Erythroblast (primary cell): ENCODE measurements at regions not wholly inside any gene's neighbourhood (a gene's known extent, or its start where the extent isn't known, plus 50 kb on each side); places are given as distances from the start of the nearest gene placed in this dataset.

Source experiments
- GATA1 ChIP-seq: IDR thresholded peaks from 2 replicates; pipeline ENCODE4 v1.6.1; 2011; ENCODE audit warnings: low read depth, mild to moderate bottlenecking, control low read depth, low read length, moderate library complexity
- POLR2A ChIP-seq: IDR thresholded peaks from 2 replicates; pipeline ENCODE4 v1.6.1; 2011; ENCODE audit warnings: mild to moderate bottlenecking, low read length

DNA sequence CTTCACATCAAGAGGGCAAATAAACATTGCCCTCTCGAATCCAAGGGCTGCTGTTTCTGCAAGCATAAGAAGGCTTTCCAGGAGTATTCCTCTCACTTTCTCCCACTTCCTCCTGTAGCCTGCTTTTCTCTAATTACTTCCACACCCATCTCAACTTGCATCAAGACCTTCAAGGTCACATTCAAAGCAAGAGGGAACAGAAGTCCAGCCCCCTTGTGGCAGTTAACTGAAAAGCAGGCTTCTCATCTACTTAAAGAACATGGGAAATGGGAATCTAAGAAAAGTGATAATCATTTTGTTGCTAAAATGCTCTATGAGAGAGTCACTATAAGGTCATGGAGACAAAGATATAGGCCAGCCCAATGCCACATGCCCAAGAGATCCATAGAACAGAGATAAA is 874.4 kb downstream of the KCNT2 start:
- TF ChIP-seq POLR2A, result no peak
- no peak for TF ChIP-seq GATA1
